ENCODE measurements at regions not wholly inside any gene's neighbourhood (a gene's known extent, or its start where the extent isn't known, plus 50 kb on each side); places are given as distances from the start of the nearest gene placed in this dataset.
"Not testable (repeated sequence)": the region's sequence is repeated elsewhere in the genome, so short reads cannot be mapped to it uniquely, and the experiment has no call there.

DNA sequence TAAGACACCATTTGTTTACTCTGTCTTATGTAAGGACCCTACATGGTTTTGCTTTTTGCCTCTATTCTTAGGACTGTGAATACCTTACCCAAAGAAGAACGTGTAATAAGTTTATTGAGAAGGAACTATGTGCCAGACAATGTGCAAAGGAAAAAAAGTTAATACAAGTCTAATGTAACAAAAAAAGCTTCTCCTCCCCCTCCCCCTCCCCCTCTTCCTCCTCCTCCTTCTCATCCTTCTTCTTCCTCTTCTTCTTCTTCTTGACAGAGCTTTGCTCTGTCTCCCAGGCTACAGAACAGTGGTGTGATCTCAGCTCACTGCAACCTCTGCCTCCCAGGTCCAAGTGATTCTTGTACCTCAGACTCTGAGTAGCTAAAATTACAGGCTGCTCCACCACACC lies 50.9 kb upstream of the MITF start:
- DNase-seq (ENCODE audit: insufficient read length) (no peak), FAIRE-seq (no peak)
- TF ChIP-seq POLR2AphosphoS5 (IDR thresholded peaks at IDR 0.05; ENCODE audit: low read depth, low read length) (no peak), POLR2A (IDR thresholded peaks at IDR 0.05; ENCODE audit: low read depth, low read length) (no peak), TAF1 (IDR thresholded peaks at IDR 0.05; ENCODE audit: borderline replicate concordance, low read depth, low read length) (no peak)

GRCh38 chr3:69687641-69688040 lies 51.6 kb upstream of the MITF start:
- FAIRE-seq (no peak), DNase-seq (ENCODE audit: insufficient read length) (no peak)
- TF ChIP-seq TAF1 (IDR thresholded peaks at IDR 0.05; ENCODE audit: borderline replicate concordance, low read depth, low read length) (no peak), POLR2AphosphoS5 (IDR thresholded peaks at IDR 0.05; ENCODE audit: low read depth, low read length) (no peak), POLR2A (IDR thresholded peaks at IDR 0.05; ENCODE audit: low read depth, low read length) (no peak)

DNA sequence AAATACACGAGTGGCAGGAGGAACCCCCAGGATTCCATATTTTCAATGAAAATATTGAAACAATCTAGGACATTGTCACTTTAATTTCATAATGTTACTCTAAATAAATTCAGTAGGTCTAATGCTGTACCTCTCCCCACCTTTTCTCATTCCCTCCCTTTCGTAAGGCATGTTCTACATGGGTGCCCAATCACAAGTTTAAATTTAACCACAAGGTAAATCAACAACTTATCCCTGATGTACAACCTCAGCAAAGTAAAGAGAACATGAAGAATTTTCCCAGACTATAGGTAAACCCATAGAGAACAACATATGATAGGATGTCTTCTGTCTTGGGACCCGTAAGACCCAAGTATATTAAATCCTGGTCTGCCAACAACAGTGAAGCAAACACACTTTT lies 53.2 kb upstream of the MITF start:
- DNase-seq (ENCODE audit: insufficient read length) (no peak), FAIRE-seq (no peak)
- TF ChIP-seq POLR2A (IDR thresholded peaks at IDR 0.05; ENCODE audit: low read depth, low read length) (no peak), POLR2AphosphoS5 (IDR thresholded peaks at IDR 0.05; ENCODE audit: low read depth, low read length) (no peak), TAF1 (IDR thresholded peaks at IDR 0.05; ENCODE audit: borderline replicate concordance, low read depth, low read length) (no peak)

- no peak for TF ChIP-seq TAF1 (IDR thresholded peaks at IDR 0.05; ENCODE audit: borderline replicate concordance, low read depth, low read length)
- TF ChIP-seq POLR2A (IDR thresholded peaks at IDR 0.05; ENCODE audit: low read depth, low read length) = no peak
- TF ChIP-seq POLR2AphosphoS5 (IDR thresholded peaks at IDR 0.05; ENCODE audit: low read depth, low read length) = no peak
- no peak for DNase-seq (ENCODE audit: insufficient read length)
- FAIRE-seq = no peak
Observed at GRCh38 chr3:69684309-69684961, 54.8 kb upstream of the MITF start.

- DNase-seq (ENCODE audit: insufficient read length) (no peak), FAIRE-seq (no peak)
- no peak for TF ChIP-seq TAF1 (IDR thresholded peaks at IDR 0.05; ENCODE audit: borderline replicate concordance, low read depth, low read length)
- no peak for TF ChIP-seq POLR2AphosphoS5 (IDR thresholded peaks at IDR 0.05; ENCODE audit: low read depth, low read length)
- no peak for TF ChIP-seq POLR2A (IDR thresholded peaks at IDR 0.05; ENCODE audit: low read depth, low read length)
Observed at GRCh38 chr3:69683082-69683806, 56.0 kb upstream of the MITF start.

- DNase-seq (ENCODE audit: insufficient read length); FAIRE-seq: not testable (repeated sequence)
Observed at GRCh38 chr3:69677456-69677855, 61.8 kb upstream of the MITF start.

DNA sequence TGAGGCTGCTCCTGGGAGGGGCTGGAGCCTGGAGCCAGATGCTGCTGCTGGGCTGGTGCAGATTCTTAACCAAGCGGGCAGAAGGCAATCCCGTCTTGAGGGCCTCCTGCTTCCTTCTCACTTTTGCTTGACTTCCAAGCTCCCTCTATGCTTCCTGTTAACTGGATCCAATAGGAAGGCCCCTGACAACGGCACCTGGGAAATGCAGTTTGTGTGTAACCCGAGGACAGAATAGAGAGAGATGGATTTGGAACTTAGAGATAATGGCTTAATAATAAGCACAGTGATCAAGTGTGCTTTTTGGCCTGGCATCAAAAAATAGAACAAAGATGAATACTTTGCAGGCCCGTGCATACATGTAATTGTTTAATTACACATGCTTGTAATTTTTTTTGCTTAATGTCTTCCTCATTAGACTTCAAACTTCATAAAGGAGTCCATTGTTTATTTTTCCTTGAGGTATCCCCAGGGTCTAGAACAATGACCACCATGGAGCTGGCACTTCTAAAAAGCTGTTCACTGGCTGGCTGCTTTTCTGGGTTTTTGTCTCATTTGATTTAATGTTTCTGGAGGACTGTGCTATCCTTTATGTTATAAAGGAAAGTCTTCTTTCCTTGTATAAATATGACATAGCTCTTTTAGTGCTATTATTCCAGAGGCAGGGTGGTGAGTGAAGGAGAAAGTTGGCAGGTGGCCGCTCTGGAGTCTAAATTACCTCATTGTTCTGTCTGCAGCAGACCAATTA lies 63.3 kb upstream of the MITF start:
- DNase-seq (ENCODE audit: insufficient read length) (no peak), FAIRE-seq (no peak)
- TF ChIP-seq TAF1 (IDR thresholded peaks at IDR 0.05; ENCODE audit: borderline replicate concordance, low read depth, low read length) = no peak
- TF ChIP-seq POLR2A (IDR thresholded peaks at IDR 0.05; ENCODE audit: low read depth, low read length) = no peak
- no peak for TF ChIP-seq POLR2AphosphoS5 (IDR thresholded peaks at IDR 0.05; ENCODE audit: low read depth, low read length)

DNA sequence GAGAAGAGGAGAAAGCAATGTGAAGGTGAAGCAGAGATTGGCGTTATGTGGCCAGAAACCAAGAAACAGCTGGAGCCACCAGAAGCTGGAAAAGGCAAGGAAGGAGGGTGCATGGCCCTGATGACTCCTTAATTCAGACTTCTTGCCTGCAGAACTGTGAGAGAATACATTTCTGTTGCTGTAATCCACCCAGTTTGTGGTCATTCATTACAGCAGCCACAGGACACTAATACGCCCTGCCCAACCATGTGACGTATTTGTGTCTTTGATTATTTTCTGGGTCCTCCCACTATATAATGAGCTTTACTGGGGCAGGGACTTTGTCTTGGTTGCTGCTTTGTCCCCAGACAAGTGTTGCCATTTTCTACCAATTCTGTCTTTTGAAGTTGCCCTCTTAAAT lies 64.5 kb upstream of the MITF start:
- no peak for TF ChIP-seq POLR2AphosphoS5 (IDR thresholded peaks at IDR 0.05; ENCODE audit: low read depth, low read length)
- no peak for TF ChIP-seq POLR2A (IDR thresholded peaks at IDR 0.05; ENCODE audit: low read depth, low read length)
- no peak for TF ChIP-seq TAF1 (IDR thresholded peaks at IDR 0.05; ENCODE audit: borderline replicate concordance, low read depth, low read length)
- DNase-seq (ENCODE audit: insufficient read length) (no peak), FAIRE-seq (no peak)

DNA sequence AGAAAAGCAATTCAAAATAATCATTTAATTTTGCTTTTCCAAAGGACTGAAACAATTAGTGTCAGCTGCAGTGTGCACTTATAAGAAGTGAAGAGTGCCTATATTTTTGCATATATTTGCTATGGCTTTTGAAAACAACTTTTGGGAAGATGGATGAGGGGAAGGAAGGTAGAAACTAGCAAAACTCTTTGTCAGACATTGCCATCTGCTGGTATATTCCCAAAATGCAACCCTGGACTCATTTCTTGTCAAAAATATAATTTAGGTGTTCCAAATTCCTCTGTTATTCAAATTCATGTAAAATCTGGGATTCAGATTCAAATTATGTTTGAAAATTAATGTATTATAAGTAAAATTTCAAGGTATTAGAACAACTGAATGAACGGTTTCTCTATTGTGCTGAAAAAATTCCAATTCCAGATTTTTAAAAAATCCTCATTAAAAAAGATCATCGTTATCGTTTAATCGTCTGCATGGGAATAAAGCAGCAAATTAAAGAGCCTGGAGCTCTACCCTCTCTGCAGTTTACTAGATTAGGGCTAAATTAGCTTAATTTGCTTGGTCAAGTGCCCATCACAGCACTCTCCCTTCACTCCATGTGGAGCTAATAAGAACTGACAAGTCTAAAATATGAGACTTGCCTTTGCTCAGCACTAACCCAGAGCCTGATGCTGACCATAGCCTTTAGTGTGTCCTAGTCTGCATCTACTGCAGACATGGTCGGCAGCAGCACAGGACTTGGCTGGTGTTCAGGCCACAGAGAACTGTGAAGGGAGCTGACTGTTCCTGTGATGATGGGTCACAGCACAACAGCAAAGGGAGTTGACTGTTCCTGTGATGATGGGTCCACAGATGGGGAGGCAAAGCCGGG lies 67.9 kb upstream of the MITF start:
- no peak for FAIRE-seq
- DNase-seq (ENCODE audit: insufficient read length) = no peak
- no peak for TF ChIP-seq TAF1 (IDR thresholded peaks at IDR 0.05; ENCODE audit: borderline replicate concordance, low read depth, low read length)
- no peak for TF ChIP-seq POLR2A (IDR thresholded peaks at IDR 0.05; ENCODE audit: low read depth, low read length)
- TF ChIP-seq POLR2AphosphoS5 (IDR thresholded peaks at IDR 0.05; ENCODE audit: low read depth, low read length) = no peak

- no peak for DNase-seq (ENCODE audit: insufficient read length)
- no peak for FAIRE-seq
- TF ChIP-seq POLR2AphosphoS5 (IDR thresholded peaks at IDR 0.05; ENCODE audit: low read depth, low read length) = no peak
- no peak for TF ChIP-seq TAF1 (IDR thresholded peaks at IDR 0.05; ENCODE audit: borderline replicate concordance, low read depth, low read length)
- TF ChIP-seq POLR2A (IDR thresholded peaks at IDR 0.05; ENCODE audit: low read depth, low read length) = no peak
Observed at GRCh38 chr3:69669070-69669469, 70.2 kb upstream of the MITF start.

All from GM12892 (cell line).